NCI-H774 (cell line): ENCODE measurements at regions not wholly inside any gene's neighbourhood (a gene's known extent, or its start where the extent isn't known, plus 50 kb on each side); places are given as distances from the start of the nearest gene placed in this dataset.
A peak's percentile ranks its signal among the peaks of the same experiment; 100 is the strongest.

Source experiments
- DNase-seq: peaks from one replicate; lab custom pipeline; 2025; lab: John Stamatoyannopoulos, UW

DNA sequence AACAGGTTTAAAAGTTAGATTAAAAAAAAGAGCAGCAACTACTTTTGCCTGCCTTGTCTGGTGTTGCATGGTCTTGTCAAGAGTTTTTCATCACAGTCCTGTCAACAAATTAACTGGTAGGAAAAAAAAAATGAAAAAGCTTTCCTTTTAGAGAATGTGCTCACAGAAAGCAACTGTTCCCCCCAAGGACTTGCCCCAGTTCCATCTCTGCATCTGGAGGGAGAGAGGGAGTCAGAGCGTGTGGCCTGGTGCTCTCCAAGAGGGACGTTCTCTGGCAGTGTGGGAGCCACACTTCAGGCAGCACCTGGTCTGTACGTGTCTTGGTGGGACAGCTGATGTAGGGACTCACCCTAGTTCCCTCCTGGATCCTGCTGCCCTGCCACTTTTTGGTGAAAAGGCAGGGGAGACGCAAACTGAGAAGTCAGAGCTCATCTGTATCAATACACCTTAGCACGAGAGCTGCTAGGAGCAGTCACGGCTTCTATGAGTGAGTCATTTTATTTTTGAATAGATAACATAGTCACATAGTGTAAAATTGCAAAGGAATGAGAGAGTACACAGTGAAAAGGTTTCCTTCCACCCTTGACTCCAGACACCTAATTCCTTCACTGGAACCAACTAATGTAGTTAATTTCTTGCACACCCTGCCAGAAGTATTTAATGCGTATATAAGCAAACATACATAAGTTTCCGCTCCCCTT, 172.5 kb upstream of the MGAT5 start:
- no peak for DNase-seq

DNA sequence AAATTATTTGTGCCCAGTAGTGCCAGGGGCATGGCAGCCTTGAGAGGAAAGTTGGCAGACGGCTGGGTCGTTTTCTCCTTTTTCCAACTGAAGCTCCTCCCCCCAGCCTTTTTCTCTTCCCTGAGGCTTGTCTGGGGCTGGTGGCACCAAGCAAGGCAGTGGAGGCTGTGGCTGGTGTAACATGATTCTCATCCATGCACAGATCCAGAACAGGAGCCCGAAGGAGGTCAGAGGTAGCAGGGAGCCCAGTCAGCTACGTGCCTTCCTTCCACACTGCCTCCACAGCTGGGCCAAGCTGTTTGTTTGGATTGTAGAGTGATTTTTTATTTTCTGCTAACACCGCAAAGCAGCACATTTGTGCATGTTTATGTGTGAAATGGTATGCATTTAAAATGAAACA, 170.3 kb upstream of the MGAT5 start:
- DNase-seq = no peak

DNA sequence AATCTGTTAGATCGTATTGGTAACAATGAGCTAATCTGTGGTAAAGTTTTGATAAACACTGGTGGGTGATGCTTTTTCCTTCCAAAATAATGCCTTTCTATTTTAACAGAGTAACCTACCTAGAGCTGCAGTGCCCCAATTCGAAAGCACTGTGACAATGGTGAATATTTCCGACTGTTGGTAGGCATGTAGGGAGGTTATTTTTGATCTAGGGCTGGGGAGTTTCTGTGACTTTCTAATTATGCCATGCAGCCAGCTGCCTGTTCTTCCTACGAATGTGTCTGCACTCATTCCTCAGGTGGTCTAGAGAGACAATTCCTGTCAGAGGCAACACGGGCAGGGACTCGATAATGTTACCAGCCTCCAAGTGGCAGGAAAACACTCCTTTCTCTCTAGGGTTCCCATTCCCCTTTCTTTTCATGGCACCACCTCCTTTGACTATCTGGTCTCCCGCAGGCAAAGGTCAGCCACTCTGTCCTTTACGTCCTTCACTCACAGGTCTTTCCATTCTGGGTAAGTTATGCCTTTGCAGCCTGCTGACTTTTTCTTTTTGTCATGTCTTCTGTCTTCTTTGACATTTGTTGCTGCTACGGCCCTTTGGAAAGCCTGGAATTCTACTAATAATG, 167.2 kb upstream of the MGAT5 start:
- DNase-seq = no peak

DNA sequence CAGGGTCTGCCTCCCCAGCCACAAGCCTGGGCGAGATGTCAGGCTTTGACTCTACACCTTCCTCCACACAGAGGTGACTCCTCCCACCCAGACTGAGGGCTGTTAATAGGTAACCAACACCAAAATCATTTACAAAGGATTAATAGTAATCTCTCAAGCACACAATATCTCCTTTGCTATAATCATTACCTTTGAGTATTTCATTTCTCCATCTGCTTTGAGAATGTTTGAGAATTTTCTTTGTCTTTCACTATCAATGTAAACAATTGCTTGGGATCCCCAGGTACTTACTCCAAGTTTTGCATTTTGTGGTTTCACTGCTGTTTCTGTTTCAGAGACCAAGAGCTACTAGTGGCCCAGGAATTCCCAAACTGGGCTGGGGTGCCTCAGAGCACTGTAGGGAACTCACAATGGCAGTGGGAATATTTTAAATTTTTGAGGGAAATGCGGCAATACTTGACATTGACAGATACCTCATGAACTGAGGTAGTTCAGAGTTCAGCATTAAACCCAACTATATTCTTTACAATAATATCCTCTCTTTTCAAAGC, 166.4 kb upstream of the MGAT5 start:
- no peak for DNase-seq

- DNase-seq = no peak
Observed at GRCh38 chr2:134089454-134089853, 164.4 kb upstream of the MGAT5 start.

DNA sequence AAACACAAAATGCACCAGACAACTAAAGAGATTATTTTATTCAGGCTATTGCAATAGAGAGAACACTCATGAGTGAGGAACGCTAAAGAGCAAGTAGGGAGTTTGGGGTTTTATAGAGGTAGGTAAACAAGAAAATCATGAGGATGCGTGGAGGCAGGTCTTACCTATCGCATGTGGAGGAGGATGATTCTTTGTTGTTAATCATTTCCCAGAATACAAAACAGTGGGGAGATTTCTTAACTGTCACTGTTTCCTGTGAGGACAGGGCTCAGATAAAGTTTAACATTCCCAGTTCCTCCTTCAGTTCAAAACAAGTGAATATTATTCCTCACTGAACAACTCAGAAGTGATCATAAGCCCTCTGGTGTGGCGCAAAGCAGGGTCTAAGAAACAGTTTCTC, 156.1 kb upstream of the MGAT5 start:
- no peak for DNase-seq

DNA sequence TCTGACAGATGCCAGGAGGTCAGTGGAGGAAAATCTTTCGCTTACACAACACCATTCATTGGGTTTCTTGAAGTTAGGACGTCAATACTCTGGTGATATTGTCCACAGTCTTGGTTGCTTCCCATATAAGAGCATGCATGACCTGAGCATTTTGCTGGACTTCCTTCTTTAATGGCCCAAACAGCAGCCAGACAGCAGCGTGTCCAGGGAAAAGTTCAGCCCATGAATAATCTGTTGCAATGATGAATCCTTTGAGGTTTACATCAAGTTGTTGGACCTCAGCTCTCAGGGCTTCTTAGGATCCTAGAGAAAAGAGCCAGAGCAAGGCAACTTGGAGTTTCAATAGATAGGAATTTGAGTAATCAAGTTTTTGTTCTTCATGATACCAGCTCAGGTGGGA, 155.6 kb upstream of the MGAT5 start:
- no peak for DNase-seq

DNA sequence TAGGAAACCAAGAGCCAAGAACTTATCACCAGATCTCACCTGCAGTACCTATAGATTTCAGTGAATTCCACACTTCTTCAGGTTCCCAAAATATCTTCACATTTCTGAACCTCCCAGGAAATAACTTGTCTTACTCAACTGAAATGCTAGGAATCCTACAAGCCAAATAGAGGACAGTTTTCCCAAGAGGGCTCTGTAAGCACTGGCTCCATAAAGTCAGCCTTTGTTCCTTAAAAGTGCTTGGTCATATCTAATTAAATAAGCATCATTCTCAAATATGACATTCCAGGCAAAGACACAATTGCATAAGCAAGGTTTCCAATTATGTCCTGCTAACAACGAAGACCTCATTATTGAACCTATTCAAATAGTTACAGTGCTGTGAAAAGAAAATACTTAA, 154.6 kb upstream of the MGAT5 start:
- DNase-seq = no peak

- no peak for DNase-seq
Observed at GRCh38 chr2:134103196-134103595, 150.7 kb upstream of the MGAT5 start.

- DNase-seq = no peak
Observed at GRCh38 chr2:134104754-134105153, 149.1 kb upstream of the MGAT5 start.

DNA sequence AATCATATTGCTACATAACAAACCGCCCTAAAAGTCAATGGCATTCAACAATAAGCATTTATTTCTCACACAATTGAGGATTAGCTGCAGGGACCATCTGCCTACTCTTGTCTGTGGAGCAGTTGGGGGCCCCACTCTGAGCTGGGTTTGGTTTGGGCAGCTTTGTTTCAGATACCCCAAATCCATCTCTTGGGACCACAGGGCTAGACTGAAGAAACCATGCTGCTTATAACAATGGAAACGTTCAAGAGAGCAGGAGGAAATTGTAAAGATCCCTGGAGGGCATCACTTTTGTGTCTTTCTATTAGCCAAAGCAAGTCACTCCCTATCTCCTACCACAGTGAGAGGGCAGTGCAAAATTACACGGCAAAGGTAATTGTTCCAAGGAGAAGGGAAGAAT, 146.5 kb upstream of the MGAT5 start:
- DNase-seq = no peak

- no peak for DNase-seq
Observed at GRCh38 chr2:134108113-134108512, 145.8 kb upstream of the MGAT5 start.

GRCh38 chr2:134109246-134109645, 144.6 kb upstream of the MGAT5 start:
- no peak for DNase-seq

- DNase-seq = no peak
Observed at GRCh38 chr2:134109725-134110124, 144.1 kb upstream of the MGAT5 start.

DNA sequence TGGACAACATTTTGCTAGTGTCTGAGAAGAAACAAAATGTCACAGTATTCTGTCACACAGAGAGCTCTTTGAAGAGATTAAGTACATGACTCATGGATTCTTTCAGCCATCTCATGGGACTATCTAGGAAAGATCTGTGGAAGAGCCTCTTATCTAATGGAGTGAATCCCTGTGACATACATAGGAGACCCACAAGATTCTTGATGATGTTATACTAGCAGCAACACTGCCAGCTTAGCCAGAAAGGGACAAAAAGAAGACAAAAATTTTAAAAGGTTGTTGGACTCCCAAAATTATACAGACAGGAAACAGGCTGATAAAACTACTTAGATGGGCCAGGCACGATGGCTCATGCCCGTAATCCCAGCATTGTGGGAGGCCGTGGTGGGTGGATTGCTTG, 143.3 kb upstream of the MGAT5 start:
- DNase-seq = no peak

- no peak for DNase-seq
Observed at GRCh38 chr2:134117676-134118075, 136.2 kb upstream of the MGAT5 start.

DNA sequence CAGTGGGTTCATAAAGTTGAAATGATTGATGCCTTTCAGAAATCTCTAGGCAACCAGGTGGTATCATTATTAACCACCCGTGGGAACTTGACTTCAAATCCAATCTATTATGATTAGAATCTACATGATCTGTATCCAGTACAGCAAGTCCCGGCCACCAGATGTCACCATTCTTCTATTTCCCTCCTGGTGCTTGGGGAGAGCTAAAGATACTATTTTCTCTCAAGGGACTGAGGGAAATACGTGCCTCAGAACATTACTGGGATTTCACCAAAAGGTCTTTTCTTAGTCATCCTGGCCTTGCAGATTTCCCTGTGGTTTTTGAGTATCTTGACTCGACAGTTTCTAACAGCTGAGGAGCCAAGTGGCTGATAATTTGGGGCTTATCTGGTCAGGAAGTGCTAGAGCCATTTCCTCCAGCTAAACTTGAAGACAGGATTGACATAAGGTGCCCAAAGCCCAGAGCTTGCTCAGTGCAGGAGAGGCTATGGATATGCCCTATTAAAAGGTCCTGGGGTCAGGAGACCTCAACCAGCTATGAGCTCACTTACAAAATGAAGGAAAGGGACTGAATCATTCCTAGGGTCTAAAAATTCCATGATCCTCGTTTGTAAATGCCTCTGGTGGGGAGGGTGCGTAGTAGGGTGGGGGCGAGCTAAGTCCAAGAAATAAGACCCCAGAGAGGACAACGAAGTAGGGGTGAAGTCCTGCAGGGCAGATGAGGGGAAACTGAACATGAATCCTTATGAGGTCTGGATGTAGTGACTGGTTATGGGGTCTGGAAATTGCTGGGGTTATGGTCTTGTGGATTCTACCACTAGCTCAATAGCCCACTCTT, 135.4 kb upstream of the MGAT5 start:
- DNase-seq = peak; percentile 60

GRCh38 chr2:134119117-134119712, 134.7 kb upstream of the MGAT5 start:
- DNase-seq = no peak

DNA sequence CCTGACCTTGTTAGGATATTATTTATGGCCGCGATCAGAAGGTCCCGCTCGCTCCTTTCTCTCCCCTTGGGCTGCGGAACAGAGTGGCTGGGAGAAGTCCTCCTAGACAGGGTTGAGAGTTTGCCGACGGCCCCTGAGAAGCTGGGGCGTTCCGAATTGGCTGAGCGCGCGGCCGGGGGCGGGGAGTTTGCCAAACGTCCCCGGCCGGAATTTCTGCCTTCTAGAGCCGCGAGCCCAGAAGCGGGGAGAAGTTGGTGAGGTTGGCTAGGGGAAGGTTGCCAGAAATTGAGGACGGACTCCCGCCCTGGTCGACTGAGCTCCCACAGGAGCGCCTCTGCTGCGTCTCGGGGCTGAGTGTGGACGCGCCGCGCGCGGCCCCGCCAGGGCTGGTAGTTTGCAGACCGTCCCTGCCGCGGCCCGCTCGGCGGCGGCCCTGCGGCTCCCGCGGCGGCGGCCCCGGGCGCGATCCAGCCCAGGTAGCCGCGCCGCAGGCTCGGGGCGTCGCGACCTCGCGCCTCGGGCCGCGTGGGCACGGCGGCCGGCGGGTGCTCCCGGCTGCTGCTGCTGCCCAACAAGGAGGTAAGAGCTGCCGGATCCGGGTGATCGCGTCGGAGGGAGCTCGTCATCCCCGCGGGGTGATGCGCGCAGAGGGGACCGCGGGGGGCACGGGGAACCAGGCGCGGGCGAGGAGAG, 134.0 kb upstream of the MGAT5 start:
- DNase-seq = peak; percentile 80

DNA sequence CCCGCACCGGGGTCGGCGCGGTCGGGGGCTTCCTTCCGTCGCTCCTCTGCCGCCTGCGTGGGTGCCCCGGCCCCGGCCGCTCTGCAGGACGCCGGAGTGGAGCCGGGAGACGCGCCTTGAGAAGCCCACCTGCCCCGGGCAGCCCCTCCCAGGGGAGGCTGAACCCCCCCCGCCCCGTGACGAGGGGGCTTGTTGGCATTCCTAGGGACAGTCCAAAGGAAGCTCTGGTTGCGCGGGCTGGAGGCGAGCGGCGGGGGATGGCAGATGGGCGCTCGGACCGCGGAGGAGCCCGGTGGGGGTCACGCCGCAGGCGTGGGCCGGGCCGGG, 133.5 kb upstream of the MGAT5 start:
- no peak for DNase-seq

GRCh38 chr2:134120733-134121630, 132.9 kb upstream of the MGAT5 start:
- DNase-seq = peak; percentile 4
